GM10248 (cell line): ENCODE measurements at regions not wholly inside any gene's neighbourhood (a gene's known extent, or its start where the extent isn't known, plus 50 kb on each side); places are given as distances from the start of the nearest gene placed in this dataset.
"Not testable (repeated sequence)": the region's sequence is repeated elsewhere in the genome, so short reads cannot be mapped to it uniquely, and the experiment has no call there.

Source experiments
- CTCF ChIA-PET: fragments of 300-600 bp; sonication (Branson Sonifier 250); formaldehyde crosslinking; extraction: SDS; loops from one replicate; lab custom pipeline; 2021; ENCODE audit warnings: antibody characterized with exemption; lab: Yijun Ruan, JAX
- POLR2A ChIA-PET: fragments of 350-650 bp; sonication (Branson Sonifier 250); formaldehyde crosslinking; extraction: SDS; loops from one replicate; lab custom pipeline; 2020; ENCODE audit warnings: antibody characterized with exemption; lab: Yijun Ruan, JAX
- DNase-seq: peaks from one replicate; pipeline ENCODE4 v3.0.0; 2012; ENCODE audit errors: extremely low spot score
- TF ChIP-seq, protein P1 (sequence below): IDR thresholded peaks from 2 replicates; pipeline ENCODE4 v1.5.1; 2012; ENCODE audit warnings: mild to moderate bottlenecking, low read depth; ENCODE audit errors: extremely low read depth, missing control alignments, control extremely low read depth

DNA sequence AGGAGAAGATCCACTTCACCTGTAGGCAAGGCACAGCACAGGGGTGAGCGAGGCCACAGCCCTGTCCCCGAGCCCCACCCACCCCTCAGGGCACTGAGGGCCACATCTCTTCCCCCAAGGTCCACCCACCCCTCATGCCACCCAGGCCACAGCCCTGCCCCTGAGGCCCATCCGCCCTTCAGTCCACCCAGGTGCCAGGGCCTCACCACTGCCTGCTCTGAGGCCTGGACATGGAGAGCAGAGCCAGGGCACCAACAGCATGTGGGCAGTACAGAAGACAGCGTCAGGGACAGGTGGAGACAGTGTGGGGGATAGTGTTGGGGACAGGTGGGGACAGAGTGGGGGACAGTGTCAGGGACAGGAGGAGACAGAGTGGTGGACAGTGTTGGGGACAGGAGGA, 138.3 kb downstream of the TMEM121 start:
- no peak for DNase-seq
- ChIA-PET CTCF (no interaction called here), POLR2A (no interaction called here)
- TF ChIP-seq, protein P1, sequence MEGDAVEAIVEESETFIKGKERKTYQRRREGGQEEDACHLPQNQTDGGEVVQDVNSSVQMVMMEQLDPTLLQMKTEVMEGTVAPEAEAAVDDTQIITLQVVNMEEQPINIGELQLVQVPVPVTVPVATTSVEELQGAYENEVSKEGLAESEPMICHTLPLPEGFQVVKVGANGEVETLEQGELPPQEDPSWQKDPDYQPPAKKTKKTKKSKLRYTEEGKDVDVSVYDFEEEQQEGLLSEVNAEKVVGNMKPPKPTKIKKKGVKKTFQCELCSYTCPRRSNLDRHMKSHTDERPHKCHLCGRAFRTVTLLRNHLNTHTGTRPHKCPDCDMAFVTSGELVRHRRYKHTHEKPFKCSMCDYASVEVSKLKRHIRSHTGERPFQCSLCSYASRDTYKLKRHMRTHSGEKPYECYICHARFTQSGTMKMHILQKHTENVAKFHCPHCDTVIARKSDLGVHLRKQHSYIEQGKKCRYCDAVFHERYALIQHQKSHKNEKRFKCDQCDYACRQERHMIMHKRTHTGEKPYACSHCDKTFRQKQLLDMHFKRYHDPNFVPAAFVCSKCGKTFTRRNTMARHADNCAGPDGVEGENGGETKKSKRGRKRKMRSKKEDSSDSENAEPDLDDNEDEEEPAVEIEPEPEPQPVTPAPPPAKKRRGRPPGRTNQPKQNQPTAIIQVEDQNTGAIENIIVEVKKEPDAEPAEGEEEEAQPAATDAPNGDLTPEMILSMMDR, result no peak

DNA sequence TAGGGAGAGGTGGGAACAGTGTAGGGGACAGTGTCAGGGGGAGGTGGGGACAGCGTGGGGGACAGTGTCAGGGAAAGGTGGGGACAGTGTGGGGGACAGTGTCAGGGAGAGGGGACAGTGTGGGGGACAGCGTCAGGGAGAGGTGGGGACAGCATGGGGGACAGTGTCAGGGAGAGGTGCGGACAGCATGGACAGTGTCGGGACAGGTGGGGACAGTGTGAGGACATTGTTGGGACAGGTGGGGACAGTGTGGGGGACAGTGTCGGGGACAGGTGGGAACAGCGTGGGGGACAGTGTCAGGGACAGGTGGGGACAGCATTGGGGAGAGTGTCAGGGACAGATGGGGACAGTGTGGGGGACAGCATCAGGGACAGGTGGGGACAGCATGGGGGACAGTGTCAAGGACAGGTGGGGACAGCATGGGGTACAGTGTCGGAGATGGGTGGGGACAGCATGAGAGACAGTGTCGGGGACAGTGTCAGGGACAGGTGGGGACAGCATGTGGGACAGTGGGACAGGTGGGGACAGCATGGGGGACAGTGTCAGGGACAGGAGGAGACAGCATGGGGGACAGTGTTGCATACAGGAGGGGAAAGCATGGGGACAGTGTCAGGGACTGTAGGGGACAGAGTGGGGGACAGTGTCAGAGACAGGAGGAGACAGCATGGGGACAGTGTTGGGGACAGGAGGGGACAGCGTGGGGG, 139.0 kb downstream of the TMEM121 start:
- no peak for DNase-seq
- POLR2A ChIA-PET, result no interaction called here
- CTCF ChIA-PET, result no interaction called here
- TF ChIP-seq, protein P1, result no peak

DNA sequence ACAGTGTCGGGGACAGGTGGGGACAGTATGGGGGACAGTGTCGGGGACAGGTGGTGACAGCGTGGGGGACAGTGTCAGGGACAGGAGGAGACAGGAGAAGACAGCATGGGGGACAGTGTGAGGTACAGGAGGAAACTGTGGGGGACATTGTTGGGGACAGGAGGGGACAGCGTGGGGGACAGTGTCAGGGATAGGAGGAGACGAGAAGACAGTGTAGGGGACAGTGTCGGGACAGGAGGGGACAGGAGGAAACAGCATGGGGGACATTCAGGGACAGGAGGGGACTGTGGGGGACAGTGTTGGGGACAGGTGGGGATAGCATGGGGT, 139.5 kb downstream of the TMEM121 start:
- ChIA-PET POLR2A (no interaction called here), CTCF (no interaction called here)
- DNase-seq, result peak; percentile 13
- TF ChIP-seq, protein P1, result no peak

DNA sequence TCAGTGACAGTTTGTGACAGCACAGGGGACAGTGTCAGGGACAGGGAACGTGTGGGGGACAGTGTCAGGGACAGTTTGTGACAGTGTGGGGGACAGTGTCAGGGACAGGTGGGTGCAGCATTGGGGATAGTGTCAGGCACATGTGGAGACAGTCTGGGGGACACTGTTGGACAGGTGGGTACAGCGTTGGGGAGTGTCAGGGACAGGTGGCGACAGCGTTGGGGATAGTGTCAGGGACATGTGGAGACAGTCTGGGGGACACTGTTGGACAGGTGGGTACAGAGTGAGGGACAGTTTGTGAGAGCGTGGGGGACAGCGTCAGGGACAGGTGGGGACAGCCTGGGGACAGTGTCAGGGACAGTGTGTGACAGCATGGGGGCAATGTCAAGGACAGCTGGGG, 140.0 kb downstream of the TMEM121 start:
- DNase-seq, result no peak

DNA sequence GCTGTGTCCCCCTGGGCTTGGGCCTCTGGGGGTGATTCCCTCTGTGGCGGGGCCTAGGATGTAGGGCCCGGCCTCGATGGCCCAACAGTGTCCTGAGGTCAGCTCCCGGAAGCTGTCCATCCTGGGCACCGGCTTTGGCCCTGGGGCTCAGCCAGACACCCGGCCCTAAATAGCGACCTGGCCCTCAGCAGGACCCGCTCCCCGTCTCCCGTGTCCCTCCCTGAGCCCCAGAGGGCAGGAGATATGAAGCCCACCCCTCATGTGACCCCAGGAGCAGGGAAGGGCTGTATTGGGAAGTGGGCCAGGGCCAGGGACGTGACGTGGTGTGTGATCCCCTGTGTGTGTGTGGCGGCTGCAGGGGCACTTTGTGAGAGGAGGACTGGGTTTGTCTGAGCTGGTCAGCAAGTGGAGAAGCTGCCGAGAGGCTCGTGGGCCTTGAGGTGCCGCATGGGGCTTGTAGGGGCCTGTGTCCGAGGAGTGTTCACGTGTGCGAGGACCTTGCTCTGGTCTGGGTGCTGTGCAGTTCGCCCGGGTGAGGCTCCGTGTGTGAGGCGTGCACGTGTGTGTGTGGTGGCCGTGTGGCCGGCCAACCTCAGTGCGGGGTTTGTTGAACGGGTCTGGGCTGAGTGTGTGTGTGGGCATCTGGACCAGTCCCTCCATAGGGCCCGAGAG, 140.7 kb downstream of the TMEM121 start:
- peak; percentile 15 for DNase-seq
- POLR2A ChIA-PET, CTCF ChIA-PET: not testable (repeated sequence)

More for the DNA sequence above, 140.0 kb downstream of the TMEM121 start:
- CTCF ChIA-PET, result no interaction called here
- TF ChIP-seq, protein P1, result no peak
- POLR2A ChIA-PET, result no interaction called here

DNA sequence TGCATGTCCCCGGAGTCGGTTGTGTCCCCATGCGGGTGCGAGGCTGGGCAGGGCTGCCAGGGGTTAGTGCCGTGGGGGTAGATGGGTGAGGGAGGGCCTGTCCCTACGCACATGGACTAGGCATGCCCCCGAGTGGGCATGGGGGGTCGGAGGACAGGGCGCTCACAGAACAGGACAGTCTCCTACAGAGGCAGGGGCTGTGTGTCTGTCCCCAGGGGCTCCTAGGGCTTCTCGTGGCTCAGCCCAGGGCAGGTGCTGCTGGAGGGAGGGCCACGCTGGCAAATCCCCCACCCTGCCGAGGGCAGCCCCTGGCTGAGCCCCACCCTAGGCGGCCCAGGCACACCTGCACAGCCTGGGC, 141.3 kb downstream of the TMEM121 start:
- POLR2A ChIA-PET, DNase-seq, CTCF ChIA-PET: not testable (repeated sequence)

DNA sequence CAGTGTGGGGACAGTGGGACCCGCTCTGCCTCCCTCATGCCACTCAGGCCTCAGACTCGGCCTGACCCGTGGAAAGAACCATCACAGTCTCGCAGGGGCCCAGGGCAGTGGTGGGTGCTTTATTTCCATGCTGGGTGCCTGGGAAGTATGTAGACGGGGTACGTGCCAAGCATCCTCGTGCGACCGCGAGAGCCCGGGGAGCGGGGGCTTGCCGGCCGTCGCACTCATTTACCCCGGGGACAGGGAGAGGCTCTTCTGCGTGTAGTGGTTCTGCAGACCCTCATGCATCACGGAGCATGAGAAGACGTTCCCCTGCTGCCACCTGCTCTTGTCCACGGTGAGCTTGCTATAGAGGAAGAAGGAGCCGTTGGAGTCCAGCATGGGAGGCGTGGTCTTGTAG, 141.6 kb downstream of the TMEM121 start:
- CTCF ChIA-PET, POLR2A ChIA-PET: not testable (repeated sequence)
- DNase-seq, result peak; percentile 20

DNA sequence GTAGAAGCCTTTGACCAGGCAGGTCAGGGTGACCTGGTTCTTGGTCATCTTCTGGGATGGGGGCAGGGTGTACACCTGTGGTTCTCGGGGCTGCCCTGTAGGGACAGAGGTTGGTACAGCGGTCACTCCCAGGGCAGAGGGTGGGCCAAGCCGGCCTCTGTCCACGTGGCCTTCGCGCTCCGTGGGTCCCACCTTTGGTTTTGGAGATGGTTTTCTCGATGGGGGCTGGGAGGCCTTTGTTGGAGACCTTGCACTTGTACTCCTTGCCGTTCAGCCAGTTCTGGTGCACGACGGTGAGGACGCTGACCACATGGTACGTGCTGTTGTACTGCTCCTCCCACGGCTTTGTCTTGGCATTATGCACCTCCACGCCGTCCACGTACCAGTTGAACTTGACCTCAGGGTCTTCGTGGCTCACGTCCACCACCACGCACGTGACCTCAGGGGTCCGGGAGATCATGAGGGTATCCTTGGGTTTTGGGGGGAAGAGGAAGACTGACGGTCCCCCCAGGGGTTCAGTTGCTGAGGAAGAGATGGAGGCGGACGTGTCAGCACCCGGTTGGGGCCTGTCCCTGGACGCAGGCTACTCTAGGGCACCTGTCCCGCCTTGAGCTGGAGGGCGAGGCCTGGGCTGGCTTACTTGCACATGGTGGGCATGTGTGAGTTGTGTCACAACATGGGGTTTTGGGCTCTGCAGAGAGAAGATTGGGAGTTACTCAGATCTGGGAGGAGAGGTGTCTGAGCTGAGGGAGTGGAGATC, 142.3 kb downstream of the TMEM121 start:
- POLR2A ChIA-PET, CTCF ChIA-PET: not testable (repeated sequence)
- peak; percentile 8 for DNase-seq

DNA sequence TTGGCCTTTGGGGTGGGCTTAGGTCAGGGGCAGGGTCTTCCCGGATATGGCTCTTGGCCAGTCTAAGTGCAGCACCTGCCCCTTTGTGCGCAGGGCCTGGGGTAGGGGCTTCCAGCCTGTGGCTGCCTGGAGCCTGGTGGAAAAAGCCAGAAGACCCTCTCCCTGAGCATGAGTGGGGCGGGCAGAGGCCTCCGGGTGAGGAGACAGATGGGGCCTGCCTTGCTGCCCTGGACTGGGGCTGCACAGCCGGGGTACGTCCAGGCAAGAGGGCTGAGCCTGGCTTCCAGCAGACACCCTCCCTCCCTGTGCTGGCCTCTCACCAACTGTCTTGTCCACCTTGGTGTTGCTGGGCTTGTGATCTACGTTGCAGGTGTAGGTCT, 142.8 kb downstream of the TMEM121 start:
- CTCF ChIA-PET, POLR2A ChIA-PET: not testable (repeated sequence)
- peak; percentile 7 for DNase-seq

DNA sequence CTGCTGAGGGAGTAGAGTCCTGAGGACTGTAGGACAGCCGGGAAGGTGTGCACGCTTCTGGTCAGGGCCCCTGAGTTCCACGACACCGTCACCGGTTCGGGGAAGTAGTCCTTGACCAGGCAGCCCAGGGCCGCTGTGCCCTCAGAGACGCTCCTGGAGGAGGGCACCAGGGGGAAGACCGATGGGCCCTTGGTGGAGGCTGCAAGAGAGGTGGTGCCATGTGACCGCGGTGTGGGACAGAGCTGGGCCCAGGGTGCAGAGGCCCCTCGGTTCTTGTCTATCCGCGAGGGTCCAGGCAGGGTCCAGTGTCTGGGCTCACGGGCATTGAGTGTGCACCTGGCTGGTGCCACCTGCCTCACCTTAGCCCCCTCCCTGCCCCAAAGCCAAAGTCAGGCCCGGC, 143.3 kb downstream of the TMEM121 start:
- POLR2A ChIA-PET, DNase-seq: not testable (repeated sequence)
- CTCF ChIA-PET, result interaction anchor here (1.1 kb wide), 1 partner anchor 10 kb away, joined by 3 read pairs; no protein-coding TSS in a partner anchor

DNA sequence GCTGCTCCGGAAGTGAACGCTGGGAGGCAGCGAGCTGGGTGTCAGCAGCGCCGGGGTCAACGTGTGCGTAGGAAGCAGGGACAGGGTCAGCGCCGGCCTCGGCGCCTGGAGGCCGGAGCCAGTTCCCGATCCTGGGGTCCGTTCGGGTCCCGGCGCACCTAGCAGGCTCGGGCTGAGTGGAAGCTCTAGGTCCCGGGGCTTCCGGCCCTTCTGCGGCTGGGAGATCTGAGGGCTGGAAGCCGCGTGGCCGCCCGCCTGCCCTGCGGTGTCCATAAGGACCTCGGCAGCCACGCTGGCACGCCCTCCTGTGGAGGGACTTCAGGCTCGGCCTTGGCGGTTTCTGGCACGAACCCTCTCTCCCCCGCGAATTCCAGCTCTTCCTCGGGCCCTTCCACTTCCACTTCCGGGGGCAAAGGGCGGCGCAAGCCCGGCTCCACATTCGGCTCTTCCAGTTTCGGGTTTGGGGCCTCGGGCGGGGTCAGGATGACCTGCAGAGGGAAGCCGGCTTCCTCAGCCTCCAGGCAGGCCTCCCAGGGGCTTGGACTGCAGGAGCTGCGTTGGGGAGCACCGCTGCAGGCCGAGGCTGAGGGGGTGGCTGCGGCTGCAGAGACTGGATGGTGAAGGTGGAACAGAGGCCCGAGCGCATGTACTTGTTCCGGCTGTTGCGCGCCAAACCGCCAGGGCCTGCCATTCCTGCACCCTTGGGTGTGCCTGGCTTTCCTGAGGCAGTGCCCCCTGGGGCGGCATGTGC, 146.2 kb downstream of the TMEM121 start:
- DNase-seq, POLR2A ChIA-PET, CTCF ChIA-PET: not testable (repeated sequence)

DNA sequence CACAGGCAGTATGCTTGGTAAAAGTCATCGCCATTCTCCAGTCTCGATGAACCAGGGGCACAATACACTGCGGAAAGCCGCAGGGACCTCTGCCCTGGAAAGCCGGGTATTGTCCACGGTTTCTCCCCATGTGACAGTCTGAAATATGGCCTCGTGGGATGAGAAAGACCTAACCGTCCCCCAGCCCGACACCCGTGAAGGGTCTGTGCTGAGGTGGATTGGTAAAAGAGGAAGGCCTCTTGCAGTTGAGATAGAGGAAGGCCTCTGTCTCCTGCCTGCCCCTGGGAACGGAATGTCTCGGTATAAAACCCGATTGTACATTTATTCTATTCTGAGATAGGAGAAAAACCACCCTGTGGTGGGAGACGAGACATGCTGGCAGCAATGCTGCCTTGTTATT, 149.1 kb downstream of the TMEM121 start:
- POLR2A ChIA-PET, DNase-seq: not testable (repeated sequence)
- CTCF ChIA-PET, result interaction anchor here (1.0 to 1.4 kb wide), 2 partner anchors 674 to 742 kb away, joined by 3 to 5 read pairs; no protein-coding TSS in a partner anchor
